ENCODE measurements at regions not wholly inside any gene's neighbourhood (a gene's known extent, or its start where the extent isn't known, plus 50 kb on each side); places are given as distances from the start of the nearest gene placed in this dataset.

DNA sequence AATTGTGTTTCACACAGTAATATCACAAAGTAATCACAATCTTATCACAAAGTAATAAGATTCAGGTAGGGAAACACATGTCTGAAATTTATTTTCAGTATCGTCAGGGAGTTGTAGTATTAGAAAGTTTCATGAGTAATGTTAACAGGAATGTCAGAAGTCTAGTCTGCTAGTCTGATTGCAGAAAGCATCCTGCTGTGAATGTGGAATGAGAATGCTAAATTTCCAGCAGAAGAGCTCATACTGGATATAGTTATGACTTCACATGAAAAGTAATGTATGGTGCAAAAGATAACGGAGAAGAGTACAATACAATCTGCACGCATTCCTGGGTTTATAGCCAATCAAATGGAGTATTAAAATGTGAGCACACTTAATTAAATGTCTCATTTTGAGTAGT lies 494.7 kb upstream of the SETBP1 start:
- in situ Hi-C loops (cut with MboI; ENCODE audit: low pct_unique_long_range_greater_than_20kb in 2 of 9, low sequenced_read_pairs in 9 of 9, unreplicated experiment in 9 of 9): no loop called here
- no peak overlapping the region for H3K27ac ChIP-seq

GRCh38 chr18:44187090-44187489 lies 493.6 kb upstream of the SETBP1 start:
- 8 to 100% (median 93%) methylated on average over 1 to 2 of the region's 2 CpGs for WGBS, 10 experiments
- Histone ChIP-seq H3K4me1 (replicated peaks in 1 of 2) (peaks cover 0 to 2% of the 10 kb centered on the region in 2 donors), H3K27ac (no peak overlapping the region), H3K4me3 (no peak overlapping the region)
- in situ Hi-C loops (cut with MboI; ENCODE audit: low pct_unique_long_range_greater_than_20kb in 2 of 9, low sequenced_read_pairs in 9 of 9, unreplicated experiment in 9 of 9): no loop called here
- no peak for ATAC-seq (replicated peaks in 6 of 8)

More for the DNA sequence above, 494.7 kb upstream of the SETBP1 start:
- peaks cover 0 to 2% of the 10 kb centered on the region in 2 donors for H3K4me1 ChIP-seq (replicated peaks in 1 of 2)
- WGBS, 10 experiments: 50 to 96% (median 83%) methylated on average over 1 to 3 of the region's 3 CpGs; no CpG with 5 or more reads in 1 of the 10 experiments
- ATAC-seq (replicated peaks in 6 of 8): no peak
- H3K4me3 ChIP-seq: no peak overlapping the region

- no peak for ATAC-seq (replicated peaks in 6 of 8)
- no peak overlapping the region for H3K4me3 ChIP-seq
- in situ Hi-C loops (cut with MboI; ENCODE audit: low pct_unique_long_range_greater_than_20kb in 2 of 9, low sequenced_read_pairs in 9 of 9, unreplicated experiment in 9 of 9): no loop called here
- no peak overlapping the region for H3K27ac ChIP-seq
- no peaks in the 10 kb centered on the region for H3K4me1 ChIP-seq (replicated peaks in 1 of 2)
- WGBS, 10 experiments: 29 to 100% (median 91%) methylated on average over 1 to 4 of the region's 4 CpGs
Measured at GRCh38 chr18:44195394-44196140, 485.1 kb upstream of the SETBP1 start.

DNA sequence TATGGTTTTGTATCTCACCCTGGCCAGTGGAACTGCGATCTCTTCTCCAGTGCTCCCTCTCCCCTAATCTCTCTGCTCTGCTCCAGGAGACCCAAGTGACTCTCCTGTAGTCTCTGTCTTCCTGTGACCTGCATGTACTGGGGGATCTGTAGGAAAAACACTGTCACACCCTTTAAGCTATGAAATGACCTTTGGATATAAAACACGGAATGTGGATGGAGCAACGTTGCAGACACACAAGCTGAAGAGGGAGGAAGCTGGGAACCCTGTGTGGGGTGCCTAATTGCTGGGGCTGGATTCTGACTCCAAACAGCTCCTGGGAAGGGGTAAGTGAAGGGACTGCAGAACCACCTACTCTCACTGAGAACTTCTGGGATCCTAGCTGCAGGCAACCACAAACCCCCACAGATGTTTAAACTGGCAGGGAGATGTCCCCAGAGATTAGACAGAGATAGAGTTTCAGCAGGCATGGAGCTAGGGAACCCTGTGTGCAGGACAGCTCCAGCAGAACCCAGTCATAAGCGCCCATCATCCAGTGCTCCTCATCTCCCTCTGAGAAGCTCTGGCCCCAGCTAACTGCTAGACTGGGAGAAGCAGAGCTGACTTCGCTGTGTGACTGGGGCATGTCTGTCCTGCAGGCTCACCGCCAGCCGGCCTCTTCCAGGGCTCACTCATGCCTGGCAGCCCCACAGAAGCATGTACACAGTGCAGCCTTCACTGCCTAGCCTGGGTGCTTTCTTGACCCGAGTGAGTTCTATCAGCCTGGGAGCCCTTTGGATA lies 482.7 kb upstream of the SETBP1 start:
- no peak overlapping the region for H3K27ac ChIP-seq
- no peaks in the 10 kb centered on the region for H3K4me1 ChIP-seq (replicated peaks in 1 of 2)
- in situ Hi-C loops (cut with MboI; ENCODE audit: low pct_unique_long_range_greater_than_20kb in 2 of 9, low sequenced_read_pairs in 9 of 9, unreplicated experiment in 9 of 9): no loop called here
- WGBS, 10 experiments: 8 to 92% (median 88%) methylated on average over 2 to 8 of the region's 8 CpGs; no CpG with 5 or more reads in 5 of the 10 experiments
- no peak overlapping the region for H3K4me3 ChIP-seq
- ATAC-seq (replicated peaks in 6 of 8): peak in 1 of 8 experiments; percentile 28

GRCh38 chr18:44198612-44199284 lies 481.9 kb upstream of the SETBP1 start:
- Histone ChIP-seq H3K4me1 (replicated peaks in 1 of 2) (no peaks in the 10 kb centered on the region), H3K27ac (no peak overlapping the region), H3K4me3 (no peak overlapping the region)
- 33 to 100% (median 95%) methylated on average over 1 to 4 of the region's 4 CpGs; no CpG with 5 or more reads in 4 of the 10 experiments for WGBS, 10 experiments
- in situ Hi-C loops (cut with MboI; ENCODE audit: low pct_unique_long_range_greater_than_20kb in 2 of 9, low sequenced_read_pairs in 9 of 9, unreplicated experiment in 9 of 9): no loop called here
- peak in 3 of 8 experiments; percentile 13 to 49 (median 33) for ATAC-seq (replicated peaks in 6 of 8)

DNA sequence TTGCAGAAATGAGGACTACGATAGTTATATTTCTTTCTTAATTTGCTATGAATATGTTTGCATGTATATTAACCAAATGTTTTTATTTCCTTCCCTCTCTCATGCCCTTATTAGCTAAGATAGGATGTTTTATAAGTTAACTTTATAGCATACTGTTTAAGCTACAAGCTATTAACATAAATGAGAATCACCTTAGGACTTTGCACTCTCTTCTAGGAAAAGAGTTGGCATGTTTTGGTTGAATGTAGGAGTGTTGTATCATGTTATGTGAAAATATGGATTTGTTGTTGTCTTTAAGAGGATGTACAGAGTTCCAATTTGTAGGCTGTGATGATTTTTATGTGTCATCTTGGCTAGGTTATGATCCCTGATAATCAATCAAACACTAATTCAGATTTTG lies 467.4 kb upstream of the SETBP1 start:
- 25 to 100% (median 100%) methylated on average over 1 of the region's 1 CpG for WGBS, 10 experiments
- ATAC-seq (replicated peaks in 6 of 8): no peak
- Histone ChIP-seq H3K27ac (no peak overlapping the region), H3K4me3 (no peak overlapping the region), H3K4me1 (replicated peaks in 1 of 2) (peaks cover 3 to 28% of the 10 kb centered on the region in 2 donors)
- in situ Hi-C loops (cut with MboI; ENCODE audit: low pct_unique_long_range_greater_than_20kb in 2 of 9, low sequenced_read_pairs in 9 of 9, unreplicated experiment in 9 of 9): no loop called here

GRCh38 chr18:44214396-44214795 lies 466.3 kb upstream of the SETBP1 start:
- in situ Hi-C loops (cut with MboI; ENCODE audit: low pct_unique_long_range_greater_than_20kb in 2 of 9, low sequenced_read_pairs in 9 of 9, unreplicated experiment in 9 of 9): no loop called here
- 11 to 100% (median 84%) methylated on average over 1 to 2 of the region's 2 CpGs for WGBS, 10 experiments
- ATAC-seq (replicated peaks in 6 of 8): no peak
- H3K27ac ChIP-seq: no peak overlapping the region
- H3K4me1 ChIP-seq (replicated peaks in 1 of 2): peaks cover 3 to 28% of the 10 kb centered on the region in 2 donors
- H3K4me3 ChIP-seq: no peak overlapping the region

DNA sequence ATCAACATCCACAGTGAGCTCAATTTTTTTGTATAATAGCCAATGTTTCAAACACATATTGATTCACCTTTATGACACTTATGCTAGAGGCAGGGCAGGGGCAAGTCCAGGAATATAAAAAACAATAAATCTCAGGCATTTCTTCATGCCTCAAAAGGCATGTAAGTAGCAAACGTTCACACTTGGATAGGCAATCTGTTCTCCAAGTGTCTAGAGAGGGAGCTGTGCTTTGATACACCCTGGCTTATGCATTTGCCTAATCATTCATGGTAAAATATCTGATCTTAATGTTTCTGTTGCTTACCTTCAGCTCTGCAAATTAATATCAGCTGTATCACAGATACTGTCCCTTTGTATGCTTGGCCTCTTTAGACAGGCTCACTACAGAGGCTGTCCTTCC lies 464.5 kb upstream of the SETBP1 start:
- in situ Hi-C loops (cut with MboI; ENCODE audit: low pct_unique_long_range_greater_than_20kb in 2 of 9, low sequenced_read_pairs in 9 of 9, unreplicated experiment in 9 of 9): no loop called here
- H3K27ac ChIP-seq: no peak overlapping the region
- peaks cover 3 to 28% of the 10 kb centered on the region in 2 donors for H3K4me1 ChIP-seq (replicated peaks in 1 of 2)
- 0 to 80% (median 27%) methylated on average over 1 of the region's 1 CpG; no CpG with 5 or more reads in 3 of the 10 experiments for WGBS, 10 experiments
- peak in 5 of 8 experiments; percentile 10 to 90 (median 81) for ATAC-seq (replicated peaks in 6 of 8)
- H3K4me3 ChIP-seq: no peak overlapping the region

DNA sequence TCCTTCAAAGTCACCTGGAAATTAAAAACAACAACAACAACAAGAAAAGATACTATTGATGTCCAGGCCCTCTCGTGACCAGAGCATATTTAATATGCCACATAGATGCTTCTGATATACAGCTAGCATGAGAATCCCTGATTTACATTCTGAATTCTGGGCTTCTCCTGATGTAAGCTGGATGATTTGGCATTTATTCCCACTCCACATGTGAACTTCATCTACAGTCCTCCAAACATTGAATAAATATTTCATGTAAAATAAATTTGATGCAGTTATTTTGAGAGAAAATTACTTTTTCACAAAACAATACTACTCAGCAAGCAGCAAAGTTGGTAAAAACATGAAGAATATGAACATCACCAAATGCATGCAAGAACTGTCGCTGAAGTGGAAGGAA lies 453.2 kb upstream of the SETBP1 start:
- Histone ChIP-seq H3K27ac (no peak overlapping the region), H3K4me3 (no peak overlapping the region), H3K4me1 (replicated peaks in 1 of 2) (no peaks in the 10 kb centered on the region)
- in situ Hi-C loops (cut with MboI; ENCODE audit: low pct_unique_long_range_greater_than_20kb in 2 of 9, low sequenced_read_pairs in 9 of 9, unreplicated experiment in 9 of 9): no loop called here
- peak in 1 of 8 experiments; percentile 30 for ATAC-seq (replicated peaks in 6 of 8)
- 0 to 100% (median 79%) methylated on average over 1 to 2 of the region's 2 CpGs for WGBS, 10 experiments

DNA sequence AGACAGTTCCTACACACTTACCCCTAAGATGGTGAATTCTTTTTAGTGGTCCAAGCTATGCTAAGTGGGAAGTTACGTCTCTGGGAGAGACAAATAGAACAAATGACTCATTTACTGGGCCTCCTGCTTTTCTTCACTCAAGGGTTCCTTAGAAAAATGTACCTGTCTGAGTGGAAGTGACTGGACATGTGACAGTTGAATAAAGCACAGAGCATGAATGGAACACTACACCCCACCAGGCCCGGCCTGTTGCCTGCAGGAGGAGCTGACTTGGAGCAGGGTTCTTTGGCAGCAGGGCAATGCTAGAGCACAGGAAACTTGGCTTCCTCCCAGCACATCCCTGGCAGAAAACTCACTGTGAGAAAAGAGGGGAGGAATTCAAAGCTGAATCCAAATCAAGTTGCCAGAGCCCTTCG lies 451.0 kb upstream of the SETBP1 start:
- in situ Hi-C loops (cut with MboI; ENCODE audit: low pct_unique_long_range_greater_than_20kb in 2 of 9, low sequenced_read_pairs in 9 of 9, unreplicated experiment in 9 of 9): no loop called here
- ATAC-seq (replicated peaks in 6 of 8): peak in 1 of 8 experiments; percentile 69
- Histone ChIP-seq H3K4me1 (replicated peaks in 1 of 2) (peaks cover 0 to 7% of the 10 kb centered on the region in 2 donors), H3K27ac (no peak overlapping the region), H3K4me3 (no peak overlapping the region)
- WGBS, 10 experiments: 30 to 93% (median 82%) methylated on average over 1 to 3 of the region's 3 CpGs; no CpG with 5 or more reads in 4 of the 10 experiments

DNA sequence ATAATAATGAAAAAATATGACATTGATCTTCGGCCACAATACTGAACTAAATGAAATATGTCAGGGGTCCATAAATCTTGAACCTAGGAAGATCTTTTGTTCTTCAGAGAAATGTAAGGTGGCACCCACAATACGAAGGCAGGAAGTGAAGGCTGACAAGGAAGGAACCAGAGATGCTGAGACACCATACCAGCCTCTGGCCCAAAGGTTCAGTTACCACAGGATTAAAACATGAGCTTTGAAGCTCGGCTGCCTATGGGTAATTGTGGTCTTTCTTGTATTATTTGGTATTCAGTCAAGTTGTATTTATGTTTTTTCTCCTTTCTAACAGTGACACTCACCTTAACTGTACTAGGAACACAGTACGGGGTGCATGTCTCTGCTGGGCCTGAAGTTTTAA lies 448.8 kb upstream of the SETBP1 start:
- Histone ChIP-seq H3K4me3 (no peak overlapping the region), H3K4me1 (replicated peaks in 1 of 2) (peaks cover 0 to 7% of the 10 kb centered on the region in 2 donors), H3K27ac (no peak overlapping the region)
- in situ Hi-C loops (cut with MboI; ENCODE audit: low pct_unique_long_range_greater_than_20kb in 2 of 9, low sequenced_read_pairs in 9 of 9, unreplicated experiment in 9 of 9): no loop called here
- ATAC-seq (replicated peaks in 6 of 8): no peak
- 43 to 100% (median 81%) methylated on average over 1 to 4 of the region's 4 CpGs; no CpG with 5 or more reads in 1 of the 10 experiments for WGBS, 10 experiments

DNA sequence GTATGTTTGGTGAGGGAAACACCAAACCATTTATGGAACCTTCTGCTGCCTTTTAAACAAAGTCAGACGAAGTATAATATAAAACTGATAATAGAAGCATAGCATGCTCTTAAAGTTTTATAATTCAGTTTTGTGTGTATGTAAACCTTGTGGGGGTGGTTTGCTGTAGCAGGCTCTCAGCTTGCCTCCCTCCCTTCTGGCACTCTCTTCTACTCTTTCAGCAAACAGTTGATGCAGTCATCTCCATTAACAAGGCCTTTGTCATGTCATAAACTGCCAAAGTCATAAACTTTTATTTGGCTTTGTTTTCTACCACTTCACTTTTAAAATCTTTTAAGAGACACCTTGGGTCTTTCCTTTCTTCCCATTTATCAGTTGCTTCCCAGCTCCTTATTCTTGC lies 448.2 kb upstream of the SETBP1 start:
- in situ Hi-C loops (cut with MboI; ENCODE audit: low pct_unique_long_range_greater_than_20kb in 2 of 9, low sequenced_read_pairs in 9 of 9, unreplicated experiment in 9 of 9): no loop called here
- H3K27ac ChIP-seq: no peak overlapping the region
- H3K4me3 ChIP-seq: no peak overlapping the region
- no peak for ATAC-seq (replicated peaks in 6 of 8)
- H3K4me1 ChIP-seq (replicated peaks in 1 of 2): peaks cover 0 to 7% of the 10 kb centered on the region in 2 donors
- 0 to 78% (median 67%) methylated on average over 1 of the region's 1 CpG; no CpG with 5 or more reads in 3 of the 10 experiments for WGBS, 10 experiments

- Histone ChIP-seq H3K4me1 (replicated peaks in 1 of 2) (no peaks in the 10 kb centered on the region), H3K27ac (no peak overlapping the region), H3K4me3 (no peak overlapping the region)
- in situ Hi-C loops (cut with MboI; ENCODE audit: low pct_unique_long_range_greater_than_20kb in 2 of 9, low sequenced_read_pairs in 9 of 9, unreplicated experiment in 9 of 9): no loop called here
- 10 to 100% (median 53%) methylated on average over 1 to 2 of the region's 2 CpGs for WGBS, 10 experiments
- no peak for ATAC-seq (replicated peaks in 6 of 8)
Measured at GRCh38 chr18:44238454-44238853, 442.2 kb upstream of the SETBP1 start.
